ENCODE measurements at regions not wholly inside any gene's neighbourhood (a gene's known extent, or its start where the extent isn't known, plus 50 kb on each side); places are given as distances from the start of the nearest gene placed in this dataset.

DNA sequence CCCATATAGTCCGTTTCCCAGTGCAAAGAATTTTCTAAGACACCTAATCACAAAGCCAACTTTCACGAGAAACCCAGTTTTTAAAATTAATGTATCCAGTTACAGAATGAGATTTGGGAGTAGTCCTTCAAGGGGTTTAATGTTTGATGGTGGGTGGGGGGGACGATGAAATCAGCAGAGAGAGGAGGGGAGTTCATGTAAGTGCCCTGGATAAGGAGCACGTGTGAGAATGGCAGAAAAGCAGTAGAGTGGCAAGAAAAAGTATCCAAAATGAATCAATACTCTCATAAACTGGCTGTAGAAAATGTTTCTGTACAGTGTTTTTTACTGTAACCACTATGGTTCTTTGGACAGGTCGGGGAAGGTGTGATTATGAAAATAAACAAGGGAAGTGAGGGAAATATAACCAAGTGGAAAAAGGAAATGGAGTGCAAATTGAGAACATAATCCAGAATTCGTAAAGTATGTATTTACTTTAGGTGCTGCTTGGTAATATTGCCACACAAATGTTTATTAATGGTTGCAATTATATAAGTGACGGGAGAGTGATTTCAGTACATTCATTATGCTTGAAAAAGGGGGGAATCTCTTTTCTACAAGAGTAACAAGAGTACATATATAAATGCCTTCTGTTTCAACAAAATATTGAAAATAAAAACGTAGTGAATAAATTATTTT is 118.7 kb upstream of the RRP15 start:
- Histone ChIP-seq H3K36me3 (ENCODE audit: control insufficient read depth, low read length) (no peaks in the 10 kb centered on the region; the same call in 1 of the 2 replicates), H3K4me3 (ENCODE audit: low read length) (peak overlapping the region; percentile 81), H3K4me2 (ENCODE audit: low read length) (peak overlapping the region; percentile 83), H3K27ac (ENCODE audit: low read depth, low read length) (peak overlapping the region; percentile 99), H3F3A (ENCODE audit: control insufficient read depth, insufficient read depth) (peaks cover 56% of the 10 kb centered on the region), H3K27me3 (ENCODE audit: control insufficient read depth, low read length) (no peaks in the 10 kb centered on the region), H3K79me2 (ENCODE audit: control insufficient read depth, low read length) (peaks cover 10% of the 10 kb centered on the region), H3K4me1 (ENCODE audit: control insufficient read depth, low read length) (peaks cover 66% of the 10 kb centered on the region), H3K9me2 (replicated peaks; ENCODE audit: control insufficient read depth, low read length) (no peaks in the 10 kb centered on the region), H4K20me1 (ENCODE audit: control insufficient read depth, insufficient read depth, low read depth, low read length) (no peaks in the 10 kb centered on the region), H3K9me3 (ENCODE audit: control insufficient read depth, insufficient read depth, low read length) (no peaks in the 10 kb centered on the region)
- TF ChIP-seq, protein P1, sequence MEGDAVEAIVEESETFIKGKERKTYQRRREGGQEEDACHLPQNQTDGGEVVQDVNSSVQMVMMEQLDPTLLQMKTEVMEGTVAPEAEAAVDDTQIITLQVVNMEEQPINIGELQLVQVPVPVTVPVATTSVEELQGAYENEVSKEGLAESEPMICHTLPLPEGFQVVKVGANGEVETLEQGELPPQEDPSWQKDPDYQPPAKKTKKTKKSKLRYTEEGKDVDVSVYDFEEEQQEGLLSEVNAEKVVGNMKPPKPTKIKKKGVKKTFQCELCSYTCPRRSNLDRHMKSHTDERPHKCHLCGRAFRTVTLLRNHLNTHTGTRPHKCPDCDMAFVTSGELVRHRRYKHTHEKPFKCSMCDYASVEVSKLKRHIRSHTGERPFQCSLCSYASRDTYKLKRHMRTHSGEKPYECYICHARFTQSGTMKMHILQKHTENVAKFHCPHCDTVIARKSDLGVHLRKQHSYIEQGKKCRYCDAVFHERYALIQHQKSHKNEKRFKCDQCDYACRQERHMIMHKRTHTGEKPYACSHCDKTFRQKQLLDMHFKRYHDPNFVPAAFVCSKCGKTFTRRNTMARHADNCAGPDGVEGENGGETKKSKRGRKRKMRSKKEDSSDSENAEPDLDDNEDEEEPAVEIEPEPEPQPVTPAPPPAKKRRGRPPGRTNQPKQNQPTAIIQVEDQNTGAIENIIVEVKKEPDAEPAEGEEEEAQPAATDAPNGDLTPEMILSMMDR (IDR thresholded peaks at IDR 0.05; ENCODE audit: low read depth, low read length, poor library complexity, severe bottlenecking) = no peak
- no peak for TF ChIP-seq EZH2phosphoT487 (IDR thresholded peaks at IDR 0.05; ENCODE audit: borderline replicate concordance, low read length)

DNA sequence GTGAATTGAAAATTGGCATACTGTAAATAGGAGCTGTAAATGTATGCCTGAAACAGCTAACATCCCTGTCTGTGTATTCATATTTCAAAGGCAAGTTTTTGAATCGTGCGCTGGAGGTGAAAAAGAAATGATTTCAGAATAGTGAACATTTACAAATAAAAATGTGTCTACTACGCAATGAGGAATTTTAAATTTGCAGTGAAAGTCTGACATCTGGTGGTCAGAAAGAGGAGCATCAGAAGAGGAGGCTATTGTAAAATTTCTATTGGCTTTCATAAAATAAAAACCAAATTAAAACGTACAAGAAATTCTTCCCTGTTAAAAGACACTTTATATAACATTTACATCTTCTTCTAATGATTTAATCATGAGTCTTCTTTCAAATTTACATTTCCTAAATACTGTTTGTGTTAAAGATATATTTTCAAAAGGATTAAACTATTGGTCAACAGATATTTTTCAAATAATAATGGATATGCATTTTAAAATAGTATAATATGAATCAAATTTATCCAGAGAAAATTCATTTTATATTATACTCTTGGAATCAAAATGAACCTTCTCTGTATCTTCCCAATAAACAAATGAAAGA is 113.7 kb upstream of the RRP15 start:
- H3K9me2 ChIP-seq (replicated peaks; ENCODE audit: control insufficient read depth, low read length) = no peaks in the 10 kb centered on the region
- H3F3A ChIP-seq (ENCODE audit: control insufficient read depth, insufficient read depth) = peaks cover 23% of the 10 kb centered on the region
- H3K4me1 ChIP-seq (ENCODE audit: control insufficient read depth, low read length) = peaks cover 39% of the 10 kb centered on the region
- H3K27ac ChIP-seq (ENCODE audit: low read depth, low read length) = peak overlapping the region; percentile 30; the same call in 1 of the 2 replicates
- no peaks in the 10 kb centered on the region for H3K36me3 ChIP-seq (ENCODE audit: control insufficient read depth, low read length)
- no peaks in the 10 kb centered on the region for H4K20me1 ChIP-seq (ENCODE audit: control insufficient read depth, insufficient read depth, low read depth, low read length)
- H3K79me2 ChIP-seq (ENCODE audit: control insufficient read depth, low read length) = peaks cover 10% of the 10 kb centered on the region
- no peak for TF ChIP-seq EZH2phosphoT487 (IDR thresholded peaks at IDR 0.05; ENCODE audit: borderline replicate concordance, low read length)
- TF ChIP-seq, protein P1 (IDR thresholded peaks at IDR 0.05; ENCODE audit: low read depth, low read length, poor library complexity, severe bottlenecking) = peak; percentile 71
- H3K27me3 ChIP-seq (ENCODE audit: control insufficient read depth, low read length) = no peaks in the 10 kb centered on the region
- peak overlapping the region; percentile 57 for H3K4me2 ChIP-seq (ENCODE audit: low read length)
- H3K9me3 ChIP-seq (ENCODE audit: control insufficient read depth, insufficient read depth, low read length) = no peaks in the 10 kb centered on the region
- peak overlapping the region; percentile 46 for H3K4me3 ChIP-seq (ENCODE audit: low read length)

DNA sequence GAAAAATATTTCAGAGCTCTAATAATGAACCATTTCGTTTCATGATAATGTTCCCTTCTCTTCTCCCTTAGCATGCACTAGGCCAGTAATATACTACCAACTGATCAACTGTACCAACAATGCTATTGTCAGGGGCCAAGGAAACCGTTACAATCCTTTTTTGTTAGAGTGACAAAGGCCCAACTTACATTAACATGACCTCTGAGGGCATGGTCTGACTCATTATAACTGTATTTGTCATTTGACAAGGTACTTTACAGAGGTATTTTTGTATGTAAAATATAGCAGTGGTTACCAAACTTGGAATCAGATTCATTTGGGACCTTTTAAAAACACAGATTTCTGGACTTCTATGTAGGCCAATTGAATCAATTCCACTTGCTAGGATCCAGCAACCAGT is 102.6 kb upstream of the RRP15 start:
- no peaks in the 10 kb centered on the region for H3K79me2 ChIP-seq (ENCODE audit: control insufficient read depth, low read length)
- TF ChIP-seq, protein P1 (IDR thresholded peaks at IDR 0.05; ENCODE audit: low read depth, low read length, poor library complexity, severe bottlenecking) = no peak
- no peak for TF ChIP-seq EZH2phosphoT487 (IDR thresholded peaks at IDR 0.05; ENCODE audit: borderline replicate concordance, low read length)
- H3K27me3 ChIP-seq (ENCODE audit: control insufficient read depth, low read length) = no peaks in the 10 kb centered on the region
- H3K4me3 ChIP-seq (ENCODE audit: low read length) = no peak overlapping the region
- H3K9me3 ChIP-seq (ENCODE audit: control insufficient read depth, insufficient read depth, low read length) = no peaks in the 10 kb centered on the region
- H3K27ac ChIP-seq (ENCODE audit: low read depth, low read length) = no peak overlapping the region
- no peak overlapping the region for H3K4me2 ChIP-seq (ENCODE audit: low read length)
- H3K9me2 ChIP-seq (replicated peaks; ENCODE audit: control insufficient read depth, low read length) = no peaks in the 10 kb centered on the region
- no peaks in the 10 kb centered on the region for H4K20me1 ChIP-seq (ENCODE audit: control insufficient read depth, insufficient read depth, low read depth, low read length)
- H3K4me1 ChIP-seq (ENCODE audit: control insufficient read depth, low read length) = no peaks in the 10 kb centered on the region
- H3K36me3 ChIP-seq (ENCODE audit: control insufficient read depth, low read length) = no peaks in the 10 kb centered on the region
- H3F3A ChIP-seq (ENCODE audit: control insufficient read depth, insufficient read depth) = no peaks in the 10 kb centered on the region
